LNCaP clone FGC (cell line): ENCODE measurements at regions not wholly inside any gene's neighbourhood (a gene's known extent, or its start where the extent isn't known, plus 50 kb on each side); places are given as distances from the start of the nearest gene placed in this dataset.

ENCODE experiments used
- DNase-seq: peaks from one replicate; pipeline ENCODE4 v3.0.0-alpha.2; 2011; ENCODE audit warnings: low read depth
- H3K4me3 ChIP-seq: 2 replicates; pipeline ENCODE4 v1.5.1; 2011; ENCODE audit warnings: mild to moderate bottlenecking, low read depth, low read length, control low read depth
- CTCF ChIP-seq: IDR thresholded peaks from 2 replicates; pipeline ENCODE4 v1.5.1; 2012; ENCODE audit warnings: mild to moderate bottlenecking; ENCODE audit not compliant: control insufficient read depth, insufficient read depth; ENCODE audit errors: extremely low read depth

GRCh38 chr3:21152555-21152954 lies 598.5 kb downstream of the ZNF385D start:
- no peak for DNase-seq

GRCh38 chr3:21142949-21143348 lies 608.1 kb downstream of the ZNF385D start:
- TF ChIP-seq CTCF, result no peak
- no peak overlapping the region for H3K4me3 ChIP-seq
- DNase-seq, result no peak

More at GRCh38 chr3:21152555-21152954, 598.5 kb downstream of the ZNF385D start:
- no peak for TF ChIP-seq CTCF
- no peak overlapping the region for H3K4me3 ChIP-seq

- no peak overlapping the region for H3K4me3 ChIP-seq
- DNase-seq, result no peak
- TF ChIP-seq CTCF, result no peak
Measured at GRCh38 chr3:21142031-21142430, 609.0 kb downstream of the ZNF385D start.

- H3K4me3 ChIP-seq, result no peak overlapping the region
- TF ChIP-seq CTCF, result no peak
Measured at GRCh38 chr3:21140785-21141184, 610.2 kb downstream of the ZNF385D start.

GRCh38 chr3:21138085-21138484 lies 612.9 kb downstream of the ZNF385D start:
- no peak for TF ChIP-seq CTCF
- DNase-seq, result no peak
- no peak overlapping the region for H3K4me3 ChIP-seq

More at GRCh38 chr3:21140785-21141184, 610.2 kb downstream of the ZNF385D start:
- DNase-seq, result no peak

- no peak overlapping the region for H3K4me3 ChIP-seq
- no peak for DNase-seq
- TF ChIP-seq CTCF, result no peak
Measured at GRCh38 chr3:21132896-21133295, 618.1 kb downstream of the ZNF385D start.

GRCh38 chr3:21120826-21121225 lies 630.2 kb downstream of the ZNF385D start:
- no peak for DNase-seq
- no peak overlapping the region for H3K4me3 ChIP-seq
- no peak for TF ChIP-seq CTCF
